HG03469 (cell line): ENCODE measurements at regions not wholly inside any gene's neighbourhood (a gene's known extent, or its start where the extent isn't known, plus 50 kb on each side); places are given as distances from the start of the nearest gene placed in this dataset.
A peak's percentile ranks its signal among the peaks of the same experiment; 100 is the strongest.
"Not testable (repeated sequence)": the region's sequence is repeated elsewhere in the genome, so short reads cannot be mapped to it uniquely, and the experiment has no call there.

ENCODE experiments used
- ATAC-seq: cut with Tn5 transposase; IDR thresholded peaks from one replicate; pipeline ENCODE4 v1.9.1; 2021; ENCODE audit warnings: mild to moderate bottlenecking, moderate library complexity, moderate number of reproducible peaks; ENCODE audit not compliant: unreplicated experiment

- ATAC-seq = no peak
These were observed 114.3 kb downstream of the MPP7 start for GRCh38 chr10:28188526-28188925.

- ATAC-seq = no peak
These were observed 115.8 kb downstream of the MPP7 start for GRCh38 chr10:28186887-28187578.

- no peak for ATAC-seq
These were observed 116.4 kb downstream of the MPP7 start for GRCh38 chr10:28186461-28186860.

GRCh38 chr10:28184810-28185209 lies 118.1 kb downstream of the MPP7 start:
- no peak for ATAC-seq

- ATAC-seq = no peak
These were observed 121.3 kb downstream of the MPP7 start for GRCh38 chr10:28181478-28182096.

- no peak for ATAC-seq
These were observed 122.2 kb downstream of the MPP7 start for GRCh38 chr10:28180654-28181053.

- no peak for ATAC-seq
These were observed 123.1 kb downstream of the MPP7 start for GRCh38 chr10:28179743-28180099.

- ATAC-seq = no peak
These were observed 123.7 kb downstream of the MPP7 start for GRCh38 chr10:28179006-28179742.

GRCh38 chr10:28177944-28178637 lies 124.8 kb downstream of the MPP7 start:
- peak; percentile 55 for ATAC-seq

- not testable (repeated sequence) for ATAC-seq
These were observed 126.4 kb downstream of the MPP7 start for GRCh38 chr10:28176498-28176897.

GRCh38 chr10:28172223-28172610 lies 130.6 kb downstream of the MPP7 start:
- ATAC-seq = no peak

GRCh38 chr10:28171468-28172222 lies 131.2 kb downstream of the MPP7 start:
- ATAC-seq = no peak

GRCh38 chr10:28169525-28169924 lies 133.3 kb downstream of the MPP7 start:
- no peak for ATAC-seq

GRCh38 chr10:28160866-28161405 lies 141.9 kb downstream of the MPP7 start:
- no peak for ATAC-seq

- ATAC-seq = no peak
These were observed 145.5 kb downstream of the MPP7 start for GRCh38 chr10:28157379-28157778.

- ATAC-seq = no peak
These were observed 147.1 kb downstream of the MPP7 start for GRCh38 chr10:28155726-28156125.

- ATAC-seq = no peak
These were observed 151.2 kb downstream of the MPP7 start for GRCh38 chr10:28151636-28152035.

- no peak for ATAC-seq
These were observed 150.9 kb upstream of the ODAD2 start for GRCh38 chr10:28149746-28150145.

- ATAC-seq = no peak
These were observed 148.8 kb upstream of the ODAD2 start for GRCh38 chr10:28147706-28148105.

- no peak for ATAC-seq
These were observed 140.3 kb upstream of the ODAD2 start for GRCh38 chr10:28139138-28139537.
